ENCODE measurements at regions not wholly inside any gene's neighbourhood (a gene's known extent, or its start where the extent isn't known, plus 50 kb on each side); places are given as distances from the start of the nearest gene placed in this dataset.

DNA sequence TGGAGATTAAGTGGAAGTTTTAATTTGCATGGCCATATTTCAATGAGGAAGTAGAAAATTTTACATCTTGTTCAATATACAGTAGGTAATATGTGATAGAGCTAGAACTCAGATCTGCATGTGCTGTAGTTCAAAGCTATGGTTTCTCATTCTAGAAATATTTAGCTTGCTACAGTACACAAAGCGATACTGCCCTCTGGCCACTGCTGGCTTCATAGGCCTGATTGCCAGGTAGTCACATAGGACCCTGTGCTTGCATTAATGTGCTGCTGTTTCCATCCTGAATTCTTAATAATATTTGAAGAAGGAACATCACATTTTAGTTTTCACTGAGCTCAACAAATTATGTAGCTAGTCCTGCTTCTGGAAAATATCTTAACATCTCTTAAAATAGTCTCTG is 87.0 kb downstream of the PLSCR2 start:
- H2AFZ ChIP-seq (ENCODE audit: low read length): no peak overlapping the region
- no peak overlapping the region for H3K23ac ChIP-seq (ENCODE audit: insufficient read length, low read depth, low read length)
- no peak overlapping the region for H4K5ac ChIP-seq (ENCODE audit: insufficient read length, low read depth, low read length)
- H3K18ac ChIP-seq (ENCODE audit: insufficient read length, low read depth, low read length): no peak overlapping the region
- no peak overlapping the region for H3K56ac ChIP-seq (ENCODE audit: insufficient read length, low read depth, low read length)
- Mint-ChIP-seq H3K4me1 (peaks cover 4 to 16% of the 10 kb centered on the region in 2 experiments; a peak in 2 of 4 replicates), H3K9me3 (peaks cover 0 to 3% of the 10 kb centered on the region in 2 experiments; a peak in 2 of 5 replicates), H3K27ac (no peak overlapping the region), H3K36me3 (ENCODE audit: insufficient read depth in 1 of 3, low read depth in 3 of 3) (no peaks in the 10 kb centered on the region), H3K4me3 (no peak overlapping the region), H3K27me3 (ENCODE audit: low read depth) (no peaks in the 10 kb centered on the region)
- no peak overlapping the region for H2BK5ac ChIP-seq (ENCODE audit: insufficient read length, low read length)
- H3K9me3 ChIP-seq (ENCODE audit: control insufficient read depth, low read depth, low read length): no peaks in the 10 kb centered on the region
- DNase-seq: no peak
- no peaks in the 10 kb centered on the region for H3K79me1 ChIP-seq (ENCODE audit: insufficient read depth, low read depth, low read length, poor library complexity, severe bottlenecking)
- H3K27ac ChIP-seq (ENCODE audit: insufficient read length, low read depth, low read length): no peak overlapping the region
- H3T11ph ChIP-seq (ENCODE audit: low read length): no peak overlapping the region
- no peak overlapping the region for H3K9ac ChIP-seq (ENCODE audit: extremely low read depth, insufficient read length, low read length)
- no peak overlapping the region for H3K4ac ChIP-seq (ENCODE audit: low read depth, low read length)
- TF ChIP-seq CTCF (conservative IDR thresholded peaks at IDR 0.05): peak; percentile 54
- no peaks in the 10 kb centered on the region for H3K27me3 ChIP-seq (ENCODE audit: insufficient read depth, low read length)
- no peak overlapping the region for H2AK5ac ChIP-seq (ENCODE audit: insufficient read length, low read length)
- no peak overlapping the region for H2BK15ac ChIP-seq (ENCODE audit: low read depth, low read length)
- H4K20me1 ChIP-seq (ENCODE audit: control insufficient read depth, insufficient read depth, insufficient read length): no peaks in the 10 kb centered on the region
- no peak overlapping the region for H3K14ac ChIP-seq (ENCODE audit: insufficient read depth, low read length)
- H4K8ac ChIP-seq (replicated peaks; ENCODE audit: insufficient read length, low read depth, low read length): no peak overlapping the region
- H2BK120ac ChIP-seq (ENCODE audit: low read depth, low read length, poor library complexity, severe bottlenecking): no peak overlapping the region
- no peak overlapping the region for H4K91ac ChIP-seq (ENCODE audit: insufficient read length, low read depth, low read length)
- H3K79me2 ChIP-seq (ENCODE audit: insufficient read depth, low read length): no peaks in the 10 kb centered on the region
- H3K4me2 ChIP-seq (ENCODE audit: insufficient read depth, insufficient read length, low read length): no peak overlapping the region
- no peak overlapping the region for H2BK12ac ChIP-seq (ENCODE audit: insufficient read length, low read depth, low read length)
- no peaks in the 10 kb centered on the region for H3K23me2 ChIP-seq (ENCODE audit: insufficient read length, low read depth, low read length, poor library complexity, severe bottlenecking)
- no peaks in the 10 kb centered on the region for H3K4me1 ChIP-seq (ENCODE audit: insufficient read depth, low read length)
- no peak overlapping the region for H2BK20ac ChIP-seq (ENCODE audit: low read depth, low read length, poor library complexity, severe bottlenecking)
- WGBS (ENCODE audit: extremely low coverage, insufficient read length, low lambda C conversion rate): no CpG with 5 or more reads among the region's 1 CpG

Measured in H9 (cell line).